NCI-H748 treated with DMSO at 0.1 percent for 48 hours (cell line): ENCODE measurements at regions not wholly inside any gene's neighbourhood (a gene's known extent, or its start where the extent isn't known, plus 50 kb on each side); places are given as distances from the start of the nearest gene placed in this dataset.
A peak's percentile ranks its signal among the peaks of the same experiment; 100 is the strongest.

ENCODE experiments used
- DNase-seq: peaks from one replicate; lab custom pipeline; 2025; lab: John Stamatoyannopoulos, UW

- no peak for DNase-seq
Measured at GRCh38 chr18:5640939-5641338, 97.1 kb upstream of the EPB41L3 start.

DNA sequence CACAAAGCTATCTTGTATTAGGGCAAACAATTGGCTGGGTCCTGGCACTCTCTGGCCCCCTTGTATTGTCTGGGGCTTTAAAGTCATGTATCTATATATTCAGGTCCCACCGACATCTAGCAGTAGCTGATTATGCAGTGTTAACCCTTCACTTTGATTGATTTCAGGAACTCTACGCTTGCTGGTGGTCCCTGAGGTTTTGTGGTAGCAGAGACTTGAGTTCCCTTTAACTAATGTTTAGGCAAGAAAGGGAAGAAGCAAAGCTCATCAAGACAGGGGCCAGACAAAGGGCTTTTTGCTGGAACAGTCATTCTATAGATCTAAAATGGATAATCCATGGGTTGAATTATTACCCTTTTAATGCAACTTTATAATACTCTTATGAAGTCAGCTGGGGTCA, 95.3 kb upstream of the EPB41L3 start:
- DNase-seq: no peak

GRCh38 chr18:5632041-5632440, 88.2 kb upstream of the EPB41L3 start:
- no peak for DNase-seq

DNA sequence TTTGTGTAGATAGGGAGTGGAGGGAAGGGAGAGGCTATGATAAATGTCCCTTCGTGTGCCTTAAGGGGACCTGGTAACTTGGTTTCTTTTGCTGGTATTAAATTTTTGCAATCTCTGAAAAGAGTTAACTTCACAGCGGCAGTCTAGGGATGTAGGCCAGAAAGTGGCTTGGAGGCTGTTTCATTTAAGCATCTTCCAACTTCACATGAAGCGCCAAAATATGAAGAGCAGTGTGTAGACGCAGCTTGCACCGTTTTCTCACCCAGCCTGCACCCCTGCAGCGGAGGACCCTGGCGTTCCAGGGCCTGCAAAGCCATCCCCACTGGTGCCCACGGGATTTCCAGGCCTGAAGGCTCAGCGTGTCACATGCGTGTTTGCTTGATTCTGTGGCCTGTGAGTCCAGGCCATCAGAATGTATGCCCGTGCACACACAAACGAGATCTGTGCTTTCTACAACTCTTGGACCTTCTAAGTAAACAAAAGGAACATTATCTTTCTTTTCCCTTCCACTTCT, 87.2 kb upstream of the EPB41L3 start:
- DNase-seq: no peak

DNA sequence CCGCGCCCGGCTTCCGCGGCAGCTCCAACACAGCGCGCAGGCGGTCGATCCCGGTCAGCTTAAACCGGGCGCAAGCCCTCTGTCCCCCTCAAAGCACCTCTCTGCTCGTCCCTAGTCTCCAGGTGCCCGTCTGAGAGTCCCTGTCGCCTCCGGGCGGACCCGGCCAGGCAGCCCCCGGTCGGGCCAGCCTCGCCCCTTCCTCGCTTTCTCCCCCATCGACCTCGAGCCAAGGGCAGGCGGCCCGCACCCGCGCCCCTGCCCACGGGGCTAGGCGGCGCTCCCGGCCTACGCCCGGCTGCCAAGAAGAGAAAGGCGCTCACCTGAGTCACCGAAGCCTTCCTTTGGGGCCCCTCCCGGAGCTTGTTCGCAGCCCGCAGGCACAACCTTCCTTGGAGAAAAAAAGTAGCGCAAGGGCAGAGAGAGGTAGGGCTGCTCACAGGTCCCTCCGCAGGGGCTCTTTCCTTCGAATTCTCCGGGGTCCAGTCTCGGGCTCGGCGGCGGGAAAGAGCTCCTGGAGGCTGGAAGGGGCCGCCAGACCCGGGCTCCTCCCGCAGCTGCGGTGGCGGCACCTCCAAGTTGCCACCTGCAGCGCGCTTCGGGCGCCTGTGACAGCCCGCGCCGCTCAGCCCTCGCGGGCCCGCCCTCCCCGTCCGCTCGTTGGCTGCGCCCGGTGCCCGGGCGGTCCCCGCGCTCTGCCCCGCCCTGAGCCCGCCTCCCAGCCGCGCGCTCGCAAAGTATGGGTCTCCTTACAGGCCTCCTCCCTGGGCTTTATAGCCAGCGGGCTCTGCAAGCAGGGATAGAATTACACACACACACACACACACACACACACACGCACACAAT, 86.5 kb upstream of the EPB41L3 start:
- peak; percentile 68 for DNase-seq

GRCh38 chr18:5628512-5629255, 84.9 kb upstream of the EPB41L3 start:
- DNase-seq: no peak

DNA sequence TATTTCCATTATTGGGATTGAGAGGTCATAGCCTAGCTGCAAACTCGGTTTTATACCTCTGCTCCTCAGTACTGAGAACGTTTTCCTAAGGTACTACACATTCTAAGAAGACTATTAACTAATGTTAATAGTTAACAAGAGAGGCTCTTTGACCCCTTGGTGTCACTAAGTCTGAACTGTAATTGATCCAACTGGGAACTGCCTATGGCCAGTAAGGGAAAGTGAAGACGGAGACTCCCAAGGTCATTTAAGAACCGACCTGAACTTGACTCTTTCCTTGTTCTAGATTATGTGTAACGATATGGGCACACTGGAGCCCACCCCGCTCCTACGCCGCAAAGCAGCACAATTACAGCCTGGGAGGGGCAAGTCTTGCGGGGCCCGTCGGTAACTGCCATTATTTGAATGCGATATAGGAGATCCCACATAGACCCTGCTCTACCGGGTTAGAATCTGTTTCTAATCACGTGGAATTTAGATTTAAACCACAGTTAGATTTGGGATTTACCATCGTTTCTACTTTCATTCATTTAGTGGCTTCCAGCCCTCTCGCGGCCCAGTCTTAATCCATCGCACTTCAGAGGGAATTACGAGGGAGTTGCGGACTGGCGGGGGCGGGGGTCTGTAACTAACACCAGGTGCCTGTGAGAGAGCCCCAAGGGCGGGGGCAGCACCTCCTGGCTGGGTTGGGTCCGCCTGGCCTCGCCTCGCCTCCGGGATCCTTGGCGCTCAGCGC, 84.1 kb upstream of the EPB41L3 start:
- DNase-seq: peak; percentile 12

DNA sequence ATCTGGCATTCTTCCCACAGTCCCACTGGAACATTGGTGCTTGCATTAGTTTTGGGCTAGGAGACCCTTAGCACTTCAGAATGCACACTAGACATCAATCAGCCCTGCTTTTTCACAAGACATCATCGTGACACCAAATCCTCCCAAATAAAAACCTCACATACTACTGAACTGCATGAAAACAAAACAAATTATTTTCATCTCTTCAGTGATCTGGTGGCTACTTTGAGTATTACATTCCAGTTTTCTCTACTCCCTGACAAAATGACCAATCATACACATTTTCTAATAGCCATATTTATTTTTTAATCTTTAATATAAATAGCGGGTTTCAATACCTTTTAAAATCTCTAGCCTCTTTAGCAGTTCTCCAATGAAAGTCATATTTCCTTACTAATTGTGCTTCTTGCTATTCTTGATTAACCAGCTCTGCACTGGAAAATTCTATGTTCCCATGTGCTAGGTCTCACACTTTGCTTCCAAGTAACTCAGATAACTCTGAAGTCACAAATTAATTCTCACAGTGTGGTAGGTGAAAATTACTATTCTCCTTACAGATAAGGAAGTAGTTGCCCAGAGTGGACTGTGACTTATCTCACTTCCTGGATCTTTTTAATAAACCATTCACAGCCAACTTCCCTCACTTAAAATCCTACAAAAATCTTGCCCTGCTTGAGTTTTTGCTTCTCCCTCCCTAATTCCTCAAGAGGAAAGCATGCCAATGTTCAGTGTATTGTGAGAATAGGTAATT, 82.5 kb upstream of the EPB41L3 start:
- no peak for DNase-seq

GRCh38 chr18:5625076-5625475, 81.3 kb upstream of the EPB41L3 start:
- DNase-seq: no peak

GRCh38 chr18:5622905-5623304, 79.1 kb upstream of the EPB41L3 start:
- DNase-seq: no peak

- DNase-seq: no peak
Measured at GRCh38 chr18:5620289-5620688, 76.5 kb upstream of the EPB41L3 start.

DNA sequence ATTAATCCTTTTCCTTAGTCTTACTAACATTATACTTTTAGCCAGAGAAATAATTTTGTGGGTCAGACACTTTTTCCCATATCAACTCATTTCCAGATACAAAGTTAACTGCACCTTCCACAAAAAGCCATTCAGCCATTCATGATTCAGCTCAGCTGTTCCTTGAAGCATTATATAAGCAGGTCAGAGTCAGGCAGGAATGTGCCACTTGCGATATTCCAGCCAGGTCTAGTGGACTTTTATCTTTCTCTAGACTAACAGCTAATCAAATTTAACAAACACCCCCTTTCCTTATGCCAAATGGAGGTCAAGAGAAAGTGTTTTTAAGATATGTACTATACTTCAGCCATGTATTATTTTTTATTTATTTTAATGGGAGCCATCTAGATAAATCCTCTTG, 75.6 kb upstream of the EPB41L3 start:
- no peak for DNase-seq

- no peak for DNase-seq
Measured at GRCh38 chr18:5618047-5618688, 74.4 kb upstream of the EPB41L3 start.

DNA sequence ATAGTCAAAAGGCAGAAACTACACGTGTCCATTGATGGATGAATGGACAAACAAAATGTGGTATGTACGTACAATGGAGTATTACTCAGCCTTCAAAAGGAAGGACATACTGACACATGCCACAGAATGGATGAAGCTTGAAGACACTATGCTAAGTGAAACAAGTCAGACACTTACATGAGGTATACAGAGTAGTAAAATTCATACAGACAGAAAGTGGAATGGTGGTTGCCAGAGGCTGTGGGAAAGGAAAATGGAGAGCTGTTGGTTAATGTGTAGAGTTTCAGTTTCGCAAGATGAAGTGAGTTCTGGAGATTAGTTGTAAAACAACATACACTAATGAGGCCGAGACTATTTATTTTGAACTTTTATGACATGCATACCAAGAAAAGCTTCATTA, 67.4 kb upstream of the EPB41L3 start:
- DNase-seq: no peak

DNA sequence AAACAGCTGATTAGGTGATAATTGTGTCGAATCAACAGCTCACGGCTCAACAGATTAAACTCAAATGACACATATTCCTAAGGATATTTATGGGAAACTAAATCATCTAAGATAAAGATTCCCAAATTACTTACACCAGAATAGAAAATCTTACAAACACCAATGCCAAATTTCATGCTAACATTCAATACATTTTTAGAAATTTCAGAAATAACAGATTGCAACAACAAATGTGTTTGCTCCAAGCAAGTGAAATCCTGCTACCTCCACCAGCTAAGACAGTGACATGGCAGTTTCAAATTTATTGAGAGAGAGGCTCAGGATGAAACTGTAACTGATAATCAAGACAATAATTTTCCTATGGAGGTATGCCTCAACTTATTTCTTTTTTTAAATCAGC, 65.0 kb upstream of the EPB41L3 start:
- no peak for DNase-seq

DNA sequence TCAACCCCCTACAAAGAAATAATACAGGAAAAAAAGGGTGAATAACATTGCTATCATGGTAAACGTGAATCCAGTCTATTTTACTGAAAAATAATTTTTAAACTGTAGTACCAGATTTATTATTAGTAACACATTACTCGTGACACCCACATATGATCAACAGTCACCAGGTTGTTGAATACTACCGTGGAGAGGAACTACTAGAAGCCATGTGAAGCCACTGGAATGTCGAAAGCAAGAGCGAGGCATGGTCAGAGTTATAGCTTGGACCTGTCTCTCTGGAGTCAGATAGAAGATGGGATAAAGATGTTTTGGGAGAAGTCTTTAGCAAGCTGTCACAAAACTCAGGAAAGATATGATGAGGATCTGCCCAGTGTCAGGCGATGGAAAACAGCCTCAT, 63.2 kb upstream of the EPB41L3 start:
- no peak for DNase-seq

- no peak for DNase-seq
Measured at GRCh38 chr18:5604778-5605177, 61.0 kb upstream of the EPB41L3 start.

DNA sequence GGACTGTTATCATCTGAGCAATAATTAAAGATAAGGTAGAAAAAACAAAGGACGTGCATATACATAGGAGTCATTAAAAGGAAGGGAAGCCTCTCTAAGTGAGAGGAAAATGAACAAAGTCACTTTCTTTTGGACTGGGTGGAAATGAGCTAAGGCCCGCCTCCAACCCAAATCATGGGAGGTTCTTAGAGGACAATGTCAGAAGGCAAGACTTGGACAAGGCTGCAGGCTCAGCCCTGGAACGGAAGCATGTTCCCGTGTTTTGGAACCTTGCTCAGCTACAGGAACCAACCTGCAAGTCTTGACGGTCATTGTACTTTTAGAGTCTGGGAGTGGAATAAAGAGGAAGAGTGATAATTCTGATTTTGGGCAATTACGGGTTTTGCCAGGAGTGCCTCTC, 59.4 kb upstream of the EPB41L3 start:
- no peak for DNase-seq

DNA sequence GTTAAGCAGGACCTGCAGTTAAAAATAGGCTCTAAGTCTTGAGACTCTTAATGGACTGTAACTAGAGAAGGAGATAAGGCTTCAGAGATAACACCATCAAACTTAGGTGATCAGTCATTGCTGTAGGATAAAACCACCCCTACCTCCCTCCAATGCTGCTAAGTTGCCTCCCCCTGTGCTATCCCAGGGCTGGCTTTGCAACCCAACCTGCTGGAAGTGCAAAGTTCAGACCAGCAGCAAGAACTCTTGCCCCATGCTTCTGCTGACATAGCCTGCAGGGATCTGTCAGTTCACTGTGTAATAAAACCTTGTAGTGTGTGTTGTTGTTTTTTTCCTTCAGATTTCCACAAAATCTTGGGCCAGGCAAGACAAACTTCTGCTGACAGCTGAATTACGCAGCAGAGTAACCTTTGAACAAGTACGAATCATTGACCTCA, 57.4 kb upstream of the EPB41L3 start:
- no peak for DNase-seq

GRCh38 chr18:5600378-5601071, 56.7 kb upstream of the EPB41L3 start:
- DNase-seq: no peak

GRCh38 chr18:5596585-5596984, 52.8 kb upstream of the EPB41L3 start:
- no peak for DNase-seq
